CD14-positive monocyte (primary cell): ENCODE measurements at regions not wholly inside any gene's neighbourhood (a gene's known extent, or its start where the extent isn't known, plus 50 kb on each side); places are given as distances from the start of the nearest gene placed in this dataset.

Experiments
- DNase-seq, 3 donors: peaks; one replicate each; pipeline ENCODE4 v3.0.0-alpha.2; 2011 to 2022
- H2AFZ ChIP-seq: 2 replicates; pipeline ENCODE4 v1.6.0; 2012; ENCODE audit warnings: mild to moderate bottlenecking, low read depth, low read length, inconsistent platforms; ENCODE audit not compliant: insufficient read depth, poor library complexity, severe bottlenecking
- H3K27ac ChIP-seq, 2 donors: 1 replicate in 1 of 2; 2 replicates in 1 of 2; pipeline ENCODE4 v1.5.1; 2012 to 2013; ENCODE audit warnings: low read length in 2 of 2, control low read depth in 1 of 2, inconsistent platforms in 1 of 2, low read depth in 1 of 2, mild to moderate bottlenecking in 1 of 2
- H3K27me3 ChIP-seq, 2 donors: one replicate each; pipeline versions ENCODE4 v1.6.0 to v1.6.1; 2011 to 2013; ENCODE audit warnings: low read length in 2 of 2; ENCODE audit not compliant: control insufficient read depth in 2 of 2, insufficient read depth in 2 of 2
- H3K36me3 ChIP-seq, 2 donors: replicated peaks in 1 of 2; 1 replicate in 1 of 2; 2 replicates in 1 of 2; pipeline versions ENCODE4 v1.5.1 to v1.6.1; 2012 to 2013; ENCODE audit warnings: low read length in 2 of 2, control low read depth in 1 of 2, inconsistent platforms in 1 of 2, mild to moderate bottlenecking in 1 of 2; ENCODE audit not compliant: insufficient read depth in 2 of 2, control insufficient read depth in 1 of 2
- H3K4me1 ChIP-seq, 2 donors: 1 replicate in 1 of 2; 2 replicates in 1 of 2; pipeline versions ENCODE4 v1.5.1 to v1.6.1; 2012 to 2013; ENCODE audit warnings: low read length in 2 of 2, control low read depth in 1 of 2, inconsistent platforms in 1 of 2, mild to moderate bottlenecking in 1 of 2, moderate library complexity in 1 of 2; ENCODE audit not compliant: insufficient read depth in 2 of 2, control insufficient read depth in 1 of 2
- H3K4me2 ChIP-seq: replicated peaks from 2 replicates; pipeline ENCODE3; 2012; ENCODE audit warnings: low read length, moderate library complexity, mild to moderate bottlenecking; ENCODE audit not compliant: poor library complexity, severe bottlenecking; ENCODE audit errors: extremely low read depth
- H3K4me3 ChIP-seq, 3 experiments: fragments of 200-600 bp in 1 of 3; sonication (generic) in 1 of 3; replicated peaks in 1 of 3; 1 replicate in 2 of 3; 2 replicates in 1 of 3; pipeline ENCODE4 v1.5.1; 2011 to 2013; ENCODE audit warnings: low read length in 3 of 3, mild to moderate bottlenecking in 3 of 3, control low read depth in 2 of 3, low read depth in 2 of 3, inconsistent platforms in 1 of 3, moderate library complexity in 1 of 3
- H3K79me2 ChIP-seq: 2 replicates; pipeline ENCODE4 v1.6.0; 2012; ENCODE audit warnings: mild to moderate bottlenecking, control low read depth, inconsistent platforms, low read length, moderate library complexity; ENCODE audit not compliant: insufficient read depth
- H3K9ac ChIP-seq: 2 replicates; pipeline ENCODE4 v1.6.0; 2017; ENCODE audit warnings: low read length, mild to moderate bottlenecking; ENCODE audit not compliant: insufficient read depth, poor library complexity, severe bottlenecking
- H3K9me3 ChIP-seq, 2 donors: replicated peaks in 1 of 2; 1 replicate in 1 of 2; 2 replicates in 1 of 2; pipeline versions ENCODE4 v1.5.1 to v1.6.1; 2012 to 2013; ENCODE audit warnings: low read length in 2 of 2, control low read depth in 1 of 2; ENCODE audit not compliant: control insufficient read depth in 1 of 2, insufficient read depth in 1 of 2
- H4K20me1 ChIP-seq: 2 replicates; pipeline ENCODE4 v1.6.0; 2012; ENCODE audit warnings: mild to moderate bottlenecking, low read length, control low read depth, moderate library complexity; ENCODE audit not compliant: insufficient read depth
- H3K27ac Mint-ChIP-seq, 7 donors: one replicate each; pipeline ENCODE4 v1.8.0; 2020; ENCODE audit warnings: mild to moderate bottlenecking in 7 of 7, mixed read lengths in 7 of 7, moderate library complexity in 6 of 7, inconsistent platforms in 2 of 7
- H3K27me3 Mint-ChIP-seq, 3 donors: one replicate each; pipeline ENCODE4 v1.8.0; 2021 to 2022; ENCODE audit warnings: low read depth in 3 of 3, mild to moderate bottlenecking in 3 of 3, mixed read lengths in 3 of 3, moderate library complexity in 3 of 3, inconsistent platforms in 1 of 3
- H3K36me3 Mint-ChIP-seq, 2 donors: one replicate each; pipeline ENCODE4 v1.8.0; 2020; ENCODE audit warnings: mixed read lengths in 2 of 2, inconsistent platforms in 1 of 2, mild to moderate bottlenecking in 1 of 2
- H3K4me1 Mint-ChIP-seq: one replicate; pipeline ENCODE4 v1.8.0; 2020; ENCODE audit warnings: mild to moderate bottlenecking, mixed read lengths
- H3K4me3 Mint-ChIP-seq, 2 donors: one replicate each; pipeline ENCODE4 v1.8.0; 2020; ENCODE audit warnings: mild to moderate bottlenecking in 2 of 2, mixed read lengths in 2 of 2, moderate library complexity in 1 of 2
- H3K9me3 Mint-ChIP-seq, 7 donors: one replicate each; pipeline ENCODE4 v1.8.0; 2020 to 2022; ENCODE audit warnings: mixed read lengths in 7 of 7, mild to moderate bottlenecking in 6 of 7, moderate library complexity in 6 of 7, inconsistent platforms in 2 of 7
- CTCF ChIP-seq: fragments of 200-600 bp; IDR thresholded peaks from one replicate; pipeline ENCODE4 v1.8.0; 2022; ENCODE audit warnings: antibody characterized with exemption, mild to moderate bottlenecking
- WGBS: methylation state at CpG from one replicate; pipeline ENCODE4 v1.1.5; 2013; ENCODE audit warnings: missing lambda C conversion rate; ENCODE audit not compliant: insufficient coverage; 5-methylcytosine and 5-hydroxymethylcytosine counted together
- intact Hi-C, 2 donors: fragments of 100-400 bp; cut with micrococcal nuclease; formaldehyde crosslinking; loops; one replicate each; pipeline versions ENCODE4 v1.15.0 to v1.15.1; 2023

- Mint-ChIP-seq H3K4me3 (no peak overlapping the region), H3K27me3 (no peaks in the 10 kb centered on the region)
Measured at GRCh38 chr2:180161415-180161814, 154.3 kb upstream of the CWC22 start.

GRCh38 chr2:180159921-180160320, 152.8 kb upstream of the CWC22 start:
- H3K4me1 ChIP-seq = no peaks in the 10 kb centered on the region
- no peak overlapping the region for H3K27ac Mint-ChIP-seq
- H3K4me2 ChIP-seq = no peak overlapping the region
- intact Hi-C loops = no loop called here
- H3K4me1 Mint-ChIP-seq = no peaks in the 10 kb centered on the region
- no peak overlapping the region for H3K9ac ChIP-seq
- no peaks in the 10 kb centered on the region for H3K9me3 ChIP-seq
- DNase-seq = no peak
- H4K20me1 ChIP-seq = no peaks in the 10 kb centered on the region
- H3K4me3 Mint-ChIP-seq = no peak overlapping the region
- 33% methylated on average over 1 of the region's 2 CpGs for WGBS
- H3K9me3 Mint-ChIP-seq = peaks cover 0 to 4% (median 0%) of the 10 kb centered on the region in 7 donors
- no peaks in the 10 kb centered on the region for H3K27me3 Mint-ChIP-seq
- no peak overlapping the region for H3K4me3 ChIP-seq
- no peak for TF ChIP-seq CTCF
- H3K36me3 ChIP-seq = no peaks in the 10 kb centered on the region
- H3K27ac ChIP-seq = no peak overlapping the region
- H3K79me2 ChIP-seq = no peaks in the 10 kb centered on the region
- no peaks in the 10 kb centered on the region for H3K36me3 Mint-ChIP-seq
- no peaks in the 10 kb centered on the region for H3K27me3 ChIP-seq
- H2AFZ ChIP-seq = no peak overlapping the region

More at GRCh38 chr2:180161415-180161814, 154.3 kb upstream of the CWC22 start:
- Histone ChIP-seq H3K4me1 (no peaks in the 10 kb centered on the region), H3K79me2 (no peaks in the 10 kb centered on the region), H3K9ac (no peak overlapping the region), H3K9me3 (no peaks in the 10 kb centered on the region), H4K20me1 (no peaks in the 10 kb centered on the region), H3K27me3 (no peaks in the 10 kb centered on the region), H3K4me3 (no peak overlapping the region), H3K27ac (no peak overlapping the region), H3K4me2 (no peak overlapping the region), H2AFZ (no peak overlapping the region), H3K36me3 (no peaks in the 10 kb centered on the region)
- no peak overlapping the region for H3K27ac Mint-ChIP-seq
- no peaks in the 10 kb centered on the region for H3K36me3 Mint-ChIP-seq
- no peak for DNase-seq
- H3K9me3 Mint-ChIP-seq = peaks cover 0 to 4% (median 2%) of the 10 kb centered on the region in 7 donors
- no peak for TF ChIP-seq CTCF
- H3K4me1 Mint-ChIP-seq = no peaks in the 10 kb centered on the region
- WGBS = no CpG with 5 or more reads among the region's 2 CpGs
- intact Hi-C loops = no loop called here
